Panc1 (cell line): ENCODE measurements at regions not wholly inside any gene's neighbourhood (a gene's known extent, or its start where the extent isn't known, plus 50 kb on each side); places are given as distances from the start of the nearest gene placed in this dataset.

Experiments used
- ATAC-seq: fragments of 200-7000 bp; cut with Tn5 transposase; 2 replicates; pipeline ENCODE4 v1.9.1; 2020; ENCODE audit warnings: mild to moderate bottlenecking, moderate library complexity
- BruUV-seq: library from RNA; stranded (reverse); fragments of 400-500 nt; replicated peaks from 2 replicates; lab custom pipeline; 2021; lab: Mats Ljungman, UMichigan
- CTCF ChIA-PET: fragments of 300-600 bp; sonication (Branson Sonifier 250); formaldehyde crosslinking; loops from one replicate; lab custom pipeline; 2022; ENCODE audit warnings: antibody characterized with exemption; lab: Charles Lee
- POLR2A ChIA-PET: fragments of 300-600 bp; sonication (Branson Sonifier 250); formaldehyde crosslinking; loops from one replicate; lab custom pipeline; 2022; ENCODE audit warnings: antibody characterized with exemption; lab: Charles Lee
- DNase-seq: peaks from one replicate; pipeline ENCODE4 v3.0.0-alpha.2; 2010; ENCODE audit warnings: low read depth, low spot score
- H3K27ac ChIP-seq: 2 replicates; pipeline ENCODE4 v1.5.1; 2011; ENCODE audit warnings: mild to moderate bottlenecking, low read length, inconsistent platforms
- H3K27me3 ChIP-seq: fragments of 200-500 bp; sonication (Bioruptor generic); 2 replicates; pipeline ENCODE4 v1.6.0; 2014; ENCODE audit warnings: low read length, inconsistent platforms; ENCODE audit not compliant: control insufficient read depth, insufficient read depth
- H3K36me3 ChIP-seq: fragments of 200-500 bp; sonication (Bioruptor generic); 2 replicates; pipeline ENCODE4 v1.5.1; 2014; ENCODE audit warnings: inconsistent platforms, mild to moderate bottlenecking, low read length, moderate library complexity; ENCODE audit not compliant: control insufficient read depth, insufficient read depth
- H3K4me1 ChIP-seq: 2 replicates; pipeline ENCODE4 v1.5.1; 2011; ENCODE audit warnings: inconsistent platforms, mild to moderate bottlenecking, low read length, moderate library complexity; ENCODE audit not compliant: control insufficient read depth, insufficient read depth
- H3K4me3 ChIP-seq, 2 experiments: 2 replicates each; pipeline ENCODE4 v1.5.1; 2011 to 2012; ENCODE audit warnings: low read depth in 2 of 2, low read length in 2 of 2, mild to moderate bottlenecking in 2 of 2, inconsistent platforms in 1 of 2, moderate library complexity in 1 of 2
- H3K9me3 ChIP-seq: fragments of 200-500 bp; sonication (Bioruptor generic); 2 replicates; pipeline ENCODE4 v1.5.1; 2014; ENCODE audit warnings: low read depth, mild to moderate bottlenecking, inconsistent platforms, low read length, moderate library complexity; ENCODE audit not compliant: control insufficient read depth, insufficient read depth
- POLR2AphosphoS5 ChIP-seq: IDR thresholded peaks from 2 replicates; pipeline ENCODE4 v1.6.1; 2012; ENCODE audit warnings: mild to moderate bottlenecking, low read depth, low read length, moderate library complexity
- SIN3A ChIP-seq: IDR thresholded peaks from 2 replicates; pipeline ENCODE4 v1.6.1; 2012; ENCODE audit warnings: low read depth, mild to moderate bottlenecking, low read length, moderate library complexity, borderline replicate concordance; ENCODE audit not compliant: insufficient read depth
- TCF7L2 ChIP-seq: IDR thresholded peaks from 2 replicates; pipeline ENCODE4 v1.6.1; 2011; ENCODE audit warnings: mild to moderate bottlenecking, low read depth, low read length, inconsistent platforms
- in situ Hi-C: cut with HindIII; loops from 2 replicates; pipeline ENCODE4 v1.10.0; 2016; ENCODE audit warnings: low sequenced_read_pairs, low pct_unique_long_range_greater_than_20kb
- intact Hi-C: fragments of 100-400 bp; cut with micrococcal nuclease; formaldehyde crosslinking; loops from one replicate; pipeline ENCODE4 v1.10.0; 2022; ENCODE audit not compliant: unreplicated experiment
- TF ChIP-seq, protein P1 (sequence below): fragments of 450-650 bp; IDR thresholded peaks from 2 replicates; pipeline ENCODE4 v1.5.1; 2017; ENCODE audit warnings: mild to moderate bottlenecking
- TF ChIP-seq, protein P2 (sequence below), 2 experiments: IDR thresholded peaks; 2 replicates each; pipeline ENCODE4 v1.6.1; 2011 to 2012; ENCODE audit warnings: low read depth in 2 of 2, control low read depth in 1 of 2, low read length in 1 of 2, mild to moderate bottlenecking in 1 of 2, moderate library complexity in 1 of 2; ENCODE audit not compliant: insufficient read depth in 1 of 2

DNA sequence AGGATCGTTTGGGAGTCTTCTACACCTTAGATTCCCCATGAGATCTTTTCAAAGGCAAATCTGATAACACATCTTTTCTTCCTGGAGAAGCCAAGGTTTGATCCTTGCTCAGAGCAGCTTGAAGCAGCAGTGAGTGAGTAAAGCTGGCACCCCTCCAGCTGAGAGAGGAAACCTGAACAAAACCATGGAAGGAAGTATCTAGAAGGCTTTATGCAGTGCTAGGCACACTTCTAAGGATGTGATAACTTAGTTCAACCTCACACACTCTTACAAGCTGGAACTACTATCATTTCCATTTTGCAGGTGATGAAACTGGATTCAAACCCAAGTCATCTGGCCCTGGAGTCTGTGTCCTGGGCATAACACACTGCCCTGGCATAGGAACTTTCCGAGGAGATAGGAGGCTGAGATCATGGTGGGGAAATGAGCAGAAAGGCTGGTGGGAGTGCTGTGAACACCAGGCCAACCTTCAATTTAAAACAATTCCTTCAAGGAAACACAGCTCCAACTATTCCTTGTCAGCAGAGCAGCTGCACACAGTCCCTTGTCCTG, 71.2 kb downstream of the CTAGE1 start:
- CTCF ChIA-PET: interaction anchor here (0.5 kb wide), 1 partner anchor 364 kb away, joined by 5 read pairs; no protein-coding TSS in a partner anchor
- Histone ChIP-seq H3K27me3 (peaks cover 25% of the 10 kb centered on the region), H3K4me1 (no peaks in the 10 kb centered on the region), H3K36me3 (no peaks in the 10 kb centered on the region), H3K9me3 (no peaks in the 10 kb centered on the region), H3K27ac (no peak overlapping the region), H3K4me3 (no peak overlapping the region)
- no peak for TF ChIP-seq POLR2AphosphoS5
- TF ChIP-seq SIN3A: no peak
- no peak for TF ChIP-seq TCF7L2
- TF ChIP-seq, protein P1, sequence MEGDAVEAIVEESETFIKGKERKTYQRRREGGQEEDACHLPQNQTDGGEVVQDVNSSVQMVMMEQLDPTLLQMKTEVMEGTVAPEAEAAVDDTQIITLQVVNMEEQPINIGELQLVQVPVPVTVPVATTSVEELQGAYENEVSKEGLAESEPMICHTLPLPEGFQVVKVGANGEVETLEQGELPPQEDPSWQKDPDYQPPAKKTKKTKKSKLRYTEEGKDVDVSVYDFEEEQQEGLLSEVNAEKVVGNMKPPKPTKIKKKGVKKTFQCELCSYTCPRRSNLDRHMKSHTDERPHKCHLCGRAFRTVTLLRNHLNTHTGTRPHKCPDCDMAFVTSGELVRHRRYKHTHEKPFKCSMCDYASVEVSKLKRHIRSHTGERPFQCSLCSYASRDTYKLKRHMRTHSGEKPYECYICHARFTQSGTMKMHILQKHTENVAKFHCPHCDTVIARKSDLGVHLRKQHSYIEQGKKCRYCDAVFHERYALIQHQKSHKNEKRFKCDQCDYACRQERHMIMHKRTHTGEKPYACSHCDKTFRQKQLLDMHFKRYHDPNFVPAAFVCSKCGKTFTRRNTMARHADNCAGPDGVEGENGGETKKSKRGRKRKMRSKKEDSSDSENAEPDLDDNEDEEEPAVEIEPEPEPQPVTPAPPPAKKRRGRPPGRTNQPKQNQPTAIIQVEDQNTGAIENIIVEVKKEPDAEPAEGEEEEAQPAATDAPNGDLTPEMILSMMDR: no peak
- TF ChIP-seq, protein P2, sequence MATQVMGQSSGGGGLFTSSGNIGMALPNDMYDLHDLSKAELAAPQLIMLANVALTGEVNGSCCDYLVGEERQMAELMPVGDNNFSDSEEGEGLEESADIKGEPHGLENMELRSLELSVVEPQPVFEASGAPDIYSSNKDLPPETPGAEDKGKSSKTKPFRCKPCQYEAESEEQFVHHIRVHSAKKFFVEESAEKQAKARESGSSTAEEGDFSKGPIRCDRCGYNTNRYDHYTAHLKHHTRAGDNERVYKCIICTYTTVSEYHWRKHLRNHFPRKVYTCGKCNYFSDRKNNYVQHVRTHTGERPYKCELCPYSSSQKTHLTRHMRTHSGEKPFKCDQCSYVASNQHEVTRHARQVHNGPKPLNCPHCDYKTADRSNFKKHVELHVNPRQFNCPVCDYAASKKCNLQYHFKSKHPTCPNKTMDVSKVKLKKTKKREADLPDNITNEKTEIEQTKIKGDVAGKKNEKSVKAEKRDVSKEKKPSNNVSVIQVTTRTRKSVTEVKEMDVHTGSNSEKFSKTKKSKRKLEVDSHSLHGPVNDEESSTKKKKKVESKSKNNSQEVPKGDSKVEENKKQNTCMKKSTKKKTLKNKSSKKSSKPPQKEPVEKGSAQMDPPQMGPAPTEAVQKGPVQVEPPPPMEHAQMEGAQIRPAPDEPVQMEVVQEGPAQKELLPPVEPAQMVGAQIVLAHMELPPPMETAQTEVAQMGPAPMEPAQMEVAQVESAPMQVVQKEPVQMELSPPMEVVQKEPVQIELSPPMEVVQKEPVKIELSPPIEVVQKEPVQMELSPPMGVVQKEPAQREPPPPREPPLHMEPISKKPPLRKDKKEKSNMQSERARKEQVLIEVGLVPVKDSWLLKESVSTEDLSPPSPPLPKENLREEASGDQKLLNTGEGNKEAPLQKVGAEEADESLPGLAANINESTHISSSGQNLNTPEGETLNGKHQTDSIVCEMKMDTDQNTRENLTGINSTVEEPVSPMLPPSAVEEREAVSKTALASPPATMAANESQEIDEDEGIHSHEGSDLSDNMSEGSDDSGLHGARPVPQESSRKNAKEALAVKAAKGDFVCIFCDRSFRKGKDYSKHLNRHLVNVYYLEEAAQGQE (IDR thresholded peaks at IDR 0.05; ENCODE audit: insufficient read depth in 1 of 2, low read depth in 2 of 2, low read length in 1 of 2): no peak
- ATAC-seq: no peak
- in situ Hi-C loops: no loop called here
- POLR2A ChIA-PET: no interaction called here
- intact Hi-C loops: loop anchor here (10.0 kb wide), 1 partner anchor 172 kb away; no protein-coding TSS in a partner anchor
- no TSS peak for BruUV-seq
- DNase-seq: no peak

DNA sequence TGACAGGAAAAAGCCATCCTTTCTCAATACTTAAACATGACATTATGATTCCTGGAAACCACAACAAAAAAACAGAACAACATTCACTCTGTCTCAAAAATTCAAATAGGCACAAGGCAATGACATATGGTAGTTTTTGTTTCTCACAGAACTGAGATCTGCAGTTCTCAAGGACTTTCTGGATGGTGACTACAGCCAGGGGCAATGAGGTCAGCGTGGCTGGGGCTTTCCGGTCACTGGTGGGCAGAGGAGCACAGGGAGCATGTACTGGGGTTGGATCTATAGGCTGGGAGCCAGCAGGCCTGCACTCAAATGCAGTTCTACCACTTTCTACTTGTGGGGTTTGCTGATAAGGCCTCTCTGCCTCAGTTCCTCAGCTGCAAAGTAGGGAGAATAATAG, 72.0 kb downstream of the CTAGE1 start:
- no peaks in the 10 kb centered on the region for H3K4me1 ChIP-seq
- H3K4me3 ChIP-seq: no peak overlapping the region
- no peak for ATAC-seq
- ChIA-PET POLR2A (no interaction called here), CTCF (no interaction called here)
- H3K27me3 ChIP-seq: peaks cover 23% of the 10 kb centered on the region
- DNase-seq: no peak
- TF ChIP-seq, protein P1: no peak
- TF ChIP-seq TCF7L2 (no peak), POLR2AphosphoS5 (no peak)
- TF ChIP-seq, protein P2 (IDR thresholded peaks at IDR 0.05; ENCODE audit: insufficient read depth in 1 of 2, low read depth in 2 of 2, low read length in 1 of 2): no peak
- intact Hi-C loops: loop anchor here (10.0 kb wide), 1 partner anchor 171 kb away; no protein-coding TSS in a partner anchor
- no peaks in the 10 kb centered on the region for H3K36me3 ChIP-seq
- H3K9me3 ChIP-seq: no peaks in the 10 kb centered on the region
- in situ Hi-C loops: no loop called here
- no TSS peak for BruUV-seq
- H3K27ac ChIP-seq: no peak overlapping the region
